GM06990 (cell line): ENCODE measurements at regions not wholly inside any gene's neighbourhood (a gene's known extent, or its start where the extent isn't known, plus 50 kb on each side); places are given as distances from the start of the nearest gene placed in this dataset.

Experiments
- DNase-seq: peaks from one replicate; pipeline ENCODE4 v3.0.0-alpha.2; 2011; ENCODE audit not compliant: insufficient read length; ENCODE audit errors: extremely low read depth
- H3K27me3 ChIP-seq: replicated peaks from 2 replicates; pipeline ENCODE4 v1.6.0; 2011; ENCODE audit warnings: low read length; ENCODE audit not compliant: control insufficient read depth, insufficient read depth
- H3K36me3 ChIP-seq: 2 replicates; pipeline ENCODE4 v1.5.1; 2011; ENCODE audit warnings: low read length; ENCODE audit not compliant: control insufficient read depth, insufficient read depth
- H3K4me3 ChIP-seq: replicated peaks from 2 replicates; pipeline ENCODE4 v1.5.1; 2011; ENCODE audit warnings: low read depth, mild to moderate bottlenecking, control low read depth, low read length
- TF ChIP-seq, protein P1 (sequence below): IDR thresholded peaks from 2 replicates; pipeline ENCODE4 v1.5.1; 2011; ENCODE audit warnings: low read length, control low read depth, mild to moderate bottlenecking, inconsistent platforms; ENCODE audit not compliant: insufficient read depth, poor library complexity, severe bottlenecking

DNA sequence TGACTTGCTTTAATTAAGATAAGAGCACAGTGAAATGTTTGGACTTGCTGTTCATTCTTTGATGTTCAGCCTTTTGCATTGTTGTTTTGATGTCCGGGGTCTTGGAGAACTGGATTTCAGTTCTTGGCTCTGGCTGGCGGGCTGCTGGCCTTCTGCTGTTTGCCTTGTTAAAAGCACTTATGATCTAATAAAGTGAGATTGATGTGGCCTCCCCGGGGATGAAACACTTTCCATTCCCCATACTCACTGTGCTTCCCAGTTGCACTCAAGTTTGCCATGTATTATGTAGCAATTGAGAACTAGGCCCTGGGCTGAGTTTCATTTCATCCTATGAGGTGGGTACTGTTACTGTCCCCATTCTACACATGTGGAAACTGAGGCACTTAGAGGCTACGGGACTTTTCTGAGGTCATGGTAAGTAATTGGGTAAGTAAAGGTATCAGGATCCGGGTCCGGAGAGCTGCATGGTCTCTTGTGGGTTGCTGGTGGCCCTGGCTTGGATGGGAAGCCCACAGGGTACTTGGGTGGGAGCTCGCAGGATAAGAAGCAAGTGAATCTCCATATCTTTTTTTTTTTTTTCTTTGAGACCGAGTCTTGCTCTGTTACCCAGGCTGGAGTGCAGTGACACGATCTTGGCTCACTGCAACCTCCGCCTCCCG lies 127.7 kb upstream of the ZBTB40 start:
- TF ChIP-seq, protein P1, sequence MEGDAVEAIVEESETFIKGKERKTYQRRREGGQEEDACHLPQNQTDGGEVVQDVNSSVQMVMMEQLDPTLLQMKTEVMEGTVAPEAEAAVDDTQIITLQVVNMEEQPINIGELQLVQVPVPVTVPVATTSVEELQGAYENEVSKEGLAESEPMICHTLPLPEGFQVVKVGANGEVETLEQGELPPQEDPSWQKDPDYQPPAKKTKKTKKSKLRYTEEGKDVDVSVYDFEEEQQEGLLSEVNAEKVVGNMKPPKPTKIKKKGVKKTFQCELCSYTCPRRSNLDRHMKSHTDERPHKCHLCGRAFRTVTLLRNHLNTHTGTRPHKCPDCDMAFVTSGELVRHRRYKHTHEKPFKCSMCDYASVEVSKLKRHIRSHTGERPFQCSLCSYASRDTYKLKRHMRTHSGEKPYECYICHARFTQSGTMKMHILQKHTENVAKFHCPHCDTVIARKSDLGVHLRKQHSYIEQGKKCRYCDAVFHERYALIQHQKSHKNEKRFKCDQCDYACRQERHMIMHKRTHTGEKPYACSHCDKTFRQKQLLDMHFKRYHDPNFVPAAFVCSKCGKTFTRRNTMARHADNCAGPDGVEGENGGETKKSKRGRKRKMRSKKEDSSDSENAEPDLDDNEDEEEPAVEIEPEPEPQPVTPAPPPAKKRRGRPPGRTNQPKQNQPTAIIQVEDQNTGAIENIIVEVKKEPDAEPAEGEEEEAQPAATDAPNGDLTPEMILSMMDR = no peak
- no peak overlapping the region for H3K4me3 ChIP-seq
- DNase-seq = no peak
- no peaks in the 10 kb centered on the region for H3K36me3 ChIP-seq
- peaks cover 3% of the 10 kb centered on the region for H3K27me3 ChIP-seq

DNA sequence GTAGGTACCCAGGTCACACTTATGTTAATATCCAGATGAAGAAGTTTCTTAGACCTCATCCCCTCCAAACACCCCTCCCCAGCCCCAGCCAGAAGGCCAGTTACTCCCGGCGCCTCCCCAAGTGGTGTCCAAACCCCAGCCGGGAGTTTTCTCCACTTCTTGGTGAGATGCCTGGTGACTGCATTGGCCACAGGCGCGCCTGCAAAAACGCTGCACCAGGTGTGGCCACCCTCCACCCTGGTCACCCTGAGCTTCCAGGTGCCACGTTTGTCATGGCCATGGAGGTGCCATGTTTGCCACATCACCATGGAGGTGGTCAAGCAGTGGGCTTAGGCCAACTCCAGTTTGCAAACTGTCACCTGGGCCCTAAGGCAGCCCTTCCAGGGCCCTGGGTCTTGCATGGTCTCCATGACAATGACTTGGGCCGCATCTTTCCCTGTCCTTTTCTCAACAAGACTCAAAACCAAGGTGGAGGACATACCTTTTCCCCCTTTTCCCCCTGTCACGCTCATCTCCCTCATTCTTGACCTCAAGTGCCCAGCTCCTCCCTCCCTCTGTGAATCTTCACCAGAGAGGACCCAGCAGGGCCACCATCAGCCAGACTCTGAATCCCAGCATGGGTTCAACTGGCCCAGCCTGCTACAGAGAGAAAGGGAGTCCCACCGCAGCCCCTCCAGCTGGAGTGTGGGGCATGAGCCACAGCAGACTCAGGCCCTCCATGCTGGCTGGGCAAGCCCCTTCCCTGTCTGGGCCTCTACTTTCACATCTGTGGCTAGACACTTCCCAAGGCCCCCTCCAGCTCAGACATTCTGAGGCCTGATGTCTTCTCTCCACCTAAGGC lies 125.9 kb upstream of the ZBTB40 start:
- no peak for DNase-seq
- H3K4me3 ChIP-seq = no peak overlapping the region
- TF ChIP-seq, protein P1 = no peak
- no peaks in the 10 kb centered on the region; the same call in none of the 2 replicates for H3K27me3 ChIP-seq
- H3K36me3 ChIP-seq = no peaks in the 10 kb centered on the region

DNA sequence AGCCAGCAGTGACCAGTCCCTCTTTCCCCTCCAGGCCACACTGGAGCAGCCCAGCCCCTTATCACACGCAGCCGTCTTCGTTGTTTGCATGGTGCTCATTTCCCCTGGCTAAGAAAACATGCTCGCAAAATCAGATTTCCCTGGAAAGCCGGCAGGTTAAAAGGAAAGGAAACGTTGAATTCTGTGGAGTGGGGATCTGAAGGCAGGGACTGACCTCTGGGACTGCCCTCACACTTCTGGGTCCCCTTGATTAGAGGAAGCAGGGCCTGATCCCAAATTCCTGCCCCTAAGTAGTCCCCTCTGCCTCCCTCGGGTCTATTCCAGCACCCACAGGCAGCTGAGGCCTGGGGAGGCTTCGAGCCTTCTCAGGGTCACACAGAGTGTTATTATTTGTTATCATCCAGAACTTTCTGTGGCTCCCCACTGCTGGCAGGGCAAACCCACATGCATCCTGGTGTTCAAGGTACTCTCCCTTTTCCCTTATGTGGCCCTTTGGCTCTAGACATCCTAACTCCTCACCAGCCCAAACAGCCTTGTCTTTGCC lies 125.2 kb upstream of the ZBTB40 start:
- no peaks in the 10 kb centered on the region; the same call in none of the 2 replicates for H3K27me3 ChIP-seq
- no peak for DNase-seq
- no peaks in the 10 kb centered on the region for H3K36me3 ChIP-seq
- H3K4me3 ChIP-seq = no peak overlapping the region
- TF ChIP-seq, protein P1 = no peak

DNA sequence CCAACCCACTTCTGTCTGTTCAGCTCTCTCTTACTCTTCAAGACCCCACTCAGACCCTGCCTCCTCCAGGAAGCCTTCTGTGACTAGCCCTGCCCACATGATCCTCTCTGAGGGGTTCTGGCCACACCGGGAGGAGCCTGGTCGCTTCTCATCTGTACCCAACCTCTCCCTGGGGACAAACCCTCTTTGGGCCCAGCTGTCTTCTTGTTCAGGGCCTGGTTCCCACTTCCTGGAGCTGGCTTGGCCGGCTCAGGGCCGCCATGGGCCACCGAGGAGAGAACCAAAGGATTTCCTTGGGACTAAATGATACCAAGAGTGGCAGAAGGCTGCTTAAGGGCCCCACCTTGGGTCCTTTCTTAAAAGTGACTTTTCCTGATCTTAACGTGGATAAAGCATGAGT lies 124.7 kb upstream of the ZBTB40 start:
- TF ChIP-seq, protein P1 = no peak
- Histone ChIP-seq H3K27me3 (no peaks in the 10 kb centered on the region; the same call in none of the 2 replicates), H3K4me3 (no peak overlapping the region), H3K36me3 (no peaks in the 10 kb centered on the region)
- DNase-seq = no peak

DNA sequence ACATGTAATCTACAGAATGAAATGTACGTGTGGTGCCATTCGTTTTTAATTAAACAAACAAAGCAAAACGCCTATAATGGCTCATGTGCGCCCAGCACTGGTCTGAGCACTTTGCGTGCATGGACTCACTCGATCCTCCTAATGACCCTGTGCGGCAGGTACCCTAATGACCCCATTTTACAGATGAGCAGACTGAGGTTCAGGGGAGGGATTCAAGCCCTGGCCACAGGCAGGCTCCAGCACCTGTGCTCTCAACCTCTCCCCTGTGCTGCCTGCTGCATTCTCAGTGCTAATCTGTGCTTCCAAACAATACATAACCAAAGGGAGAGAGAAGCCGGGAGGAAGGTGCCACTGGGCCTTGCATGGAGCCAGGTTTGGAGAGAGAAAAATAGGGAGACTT lies 124.2 kb upstream of the ZBTB40 start:
- TF ChIP-seq, protein P1 = no peak
- Histone ChIP-seq H3K27me3 (no peaks in the 10 kb centered on the region; the same call in none of the 2 replicates), H3K4me3 (no peak overlapping the region), H3K36me3 (no peaks in the 10 kb centered on the region)
- DNase-seq = no peak
